EL (cell line): ENCODE measurements at regions not wholly inside any gene's neighbourhood (a gene's known extent, or its start where the extent isn't known, plus 50 kb on each side); places are given as distances from the start of the nearest gene placed in this dataset.

ENCODE experiments used
- DNase-seq: peaks from one replicate; pipeline ENCODE4 v3.0.0-alpha.2; 2016

- no peak for DNase-seq
Measured at GRCh38 chr6:97820400-97820799, 537.4 kb upstream of the MMS22L start.

GRCh38 chr6:97822632-97823031 lies 539.6 kb upstream of the MMS22L start:
- DNase-seq: no peak

- no peak for DNase-seq
Measured at GRCh38 chr6:97841763-97842162, 558.7 kb upstream of the MMS22L start.

- DNase-seq: no peak
Measured at GRCh38 chr6:97842521-97842920, 559.5 kb upstream of the MMS22L start.

- DNase-seq: no peak
Measured at GRCh38 chr6:97849390-97849789, 566.4 kb upstream of the MMS22L start.

GRCh38 chr6:97850458-97851212 lies 567.6 kb upstream of the MMS22L start:
- DNase-seq: no peak

- DNase-seq: no peak
Measured at GRCh38 chr6:97863697-97864096, 580.7 kb upstream of the MMS22L start.

- no peak for DNase-seq
Measured at GRCh38 chr6:97864366-97864765, 581.4 kb upstream of the MMS22L start.

GRCh38 chr6:97864826-97865225 lies 581.8 kb upstream of the MMS22L start:
- DNase-seq: no peak

- DNase-seq: no peak
Measured at GRCh38 chr6:97865612-97866011, 582.6 kb upstream of the MMS22L start.

- no peak for DNase-seq
Measured at GRCh38 chr6:97866616-97867015, 583.6 kb upstream of the MMS22L start.

GRCh38 chr6:97867177-97867576 lies 584.2 kb upstream of the MMS22L start:
- no peak for DNase-seq

GRCh38 chr6:97870273-97870672 lies 587.3 kb upstream of the MMS22L start:
- DNase-seq: no peak

GRCh38 chr6:97876711-97877110 lies 593.7 kb upstream of the MMS22L start:
- no peak for DNase-seq

GRCh38 chr6:97882755-97883154 lies 599.7 kb upstream of the MMS22L start:
- no peak for DNase-seq

GRCh38 chr6:97885325-97885724 lies 602.3 kb upstream of the MMS22L start:
- no peak for DNase-seq

GRCh38 chr6:97885828-97886227 lies 602.8 kb upstream of the MMS22L start:
- DNase-seq: no peak

GRCh38 chr6:97901531-97901930 lies 618.5 kb upstream of the MMS22L start:
- DNase-seq: no peak

GRCh38 chr6:97909380-97909779 lies 626.4 kb upstream of the MMS22L start:
- DNase-seq: no peak

- no peak for DNase-seq
Measured at GRCh38 chr6:97913721-97914120, 630.7 kb upstream of the MMS22L start.

- DNase-seq: no peak
Measured at GRCh38 chr6:97914912-97915311, 631.9 kb upstream of the MMS22L start.

- DNase-seq: no peak
Measured at GRCh38 chr6:97915537-97915936, 632.5 kb upstream of the MMS22L start.

GRCh38 chr6:97917369-97917768 lies 634.4 kb upstream of the MMS22L start:
- DNase-seq: no peak

- no peak for DNase-seq
Measured at GRCh38 chr6:97919046-97919445, 636.0 kb upstream of the MMS22L start.

- no peak for DNase-seq
Measured at GRCh38 chr6:97919631-97920030, 636.6 kb upstream of the MMS22L start.
